PC-9 (cell line): ENCODE measurements at regions not wholly inside any gene's neighbourhood (a gene's known extent, or its start where the extent isn't known, plus 50 kb on each side); places are given as distances from the start of the nearest gene placed in this dataset.
"Not testable (repeated sequence)": the region's sequence is repeated elsewhere in the genome, so short reads cannot be mapped to it uniquely, and the experiment has no call there.

Experiments used
- BruUV-seq: library from RNA; stranded (reverse); fragments of 400-500 nt; replicated peaks from 2 replicates; lab custom pipeline; 2021; lab: Mats Ljungman, UMichigan
- CTCF ChIA-PET: fragments of 300-600 bp; sonication (Branson Sonifier 250); formaldehyde crosslinking; loops from one replicate; lab custom pipeline; 2022; ENCODE audit warnings: antibody characterized with exemption; lab: Charles Lee
- POLR2A ChIA-PET: fragments of 300-600 bp; sonication (Branson Sonifier 250); formaldehyde crosslinking; loops from one replicate; lab custom pipeline; 2022; ENCODE audit warnings: antibody characterized with exemption; ENCODE audit not compliant: unreplicated experiment; lab: Charles Lee
- DNase-seq, 2 experiments: peaks; one replicate each; pipeline versions ENCODE4 v3.0.0 to v3.0.0-alpha.2; 2015 to 2022; ENCODE audit warnings: mixed read lengths in 1 of 2
- H2AFZ ChIP-seq: fragments of 200-600 bp; sonication (generic); 2 replicates; pipeline ENCODE4 v1.8.1; 2017; ENCODE audit warnings: antibody characterized with exemption
- H3F3A ChIP-seq: fragments of 200-600 bp; sonication (generic); 2 replicates; pipeline ENCODE4 v1.8.1; 2017; ENCODE audit warnings: antibody characterized with exemption, mild to moderate bottlenecking, low read depth; ENCODE audit not compliant: insufficient read depth
- H3K27ac ChIP-seq: fragments of 200-600 bp; sonication (generic); 2 replicates; pipeline ENCODE4 v1.6.1; 2016; ENCODE audit warnings: mixed run types
- H3K27me3 ChIP-seq: fragments of 200-600 bp; sonication (generic); 2 replicates; pipeline ENCODE4 v1.6.1; 2016; ENCODE audit warnings: low read depth, mixed run types; ENCODE audit not compliant: insufficient read depth
- H3K36me3 ChIP-seq: fragments of 200-600 bp; sonication (generic); 2 replicates; pipeline ENCODE4 v1.6.1; 2016; ENCODE audit warnings: low read depth, mixed run types
- H3K4me1 ChIP-seq: fragments of 200-600 bp; sonication (generic); replicated peaks from 2 replicates; pipeline ENCODE4 v1.6.1; 2016; ENCODE audit warnings: mixed run types; ENCODE audit not compliant: insufficient read depth
- H3K4me2 ChIP-seq: fragments of 200-600 bp; sonication (generic); 2 replicates; pipeline ENCODE4 v1.6.1; 2017; ENCODE audit warnings: mixed run types
- H3K4me3 ChIP-seq: fragments of 200-600 bp; sonication (generic); 2 replicates; pipeline ENCODE4 v1.6.1; 2016; ENCODE audit warnings: mixed run types
- H3K79me2 ChIP-seq: fragments of 200-600 bp; sonication (generic); 2 replicates; pipeline ENCODE4 v1.6.1; 2017; ENCODE audit warnings: low read depth, mixed run types
- H3K9me2 ChIP-seq: fragments of 200-600 bp; sonication (generic); 2 replicates; pipeline ENCODE4 v1.8.1; 2017; ENCODE audit warnings: mild to moderate bottlenecking; ENCODE audit not compliant: insufficient read depth
- H3K9me3 ChIP-seq: fragments of 200-600 bp; sonication (generic); 2 replicates; pipeline ENCODE4 v1.8.1; 2016; ENCODE audit warnings: low read depth; ENCODE audit not compliant: insufficient read depth
- H4K20me1 ChIP-seq: fragments of 200-600 bp; sonication (generic); 2 replicates; pipeline ENCODE4 v1.8.1; 2017; ENCODE audit not compliant: insufficient read depth
- EZH2 ChIP-seq: fragments of 200-600 bp; sonication (generic); IDR thresholded peaks from 2 replicates; pipeline ENCODE4 v1.8.0; 2017; ENCODE audit warnings: antibody characterized with exemption, low read depth
- intact Hi-C: fragments of 100-400 bp; cut with micrococcal nuclease; formaldehyde crosslinking; loops from one replicate; pipeline ENCODE4 v1.10.0; 2022; ENCODE audit not compliant: unreplicated experiment
- TF ChIP-seq, protein P1 (sequence below): fragments of 200-600 bp; sonication (generic); conservative IDR thresholded peaks from 2 replicates; pipeline ENCODE4 v1.6.1; 2017; ENCODE audit warnings: mixed run types, antibody characterized with exemption, mild to moderate bottlenecking, moderate library complexity

DNA sequence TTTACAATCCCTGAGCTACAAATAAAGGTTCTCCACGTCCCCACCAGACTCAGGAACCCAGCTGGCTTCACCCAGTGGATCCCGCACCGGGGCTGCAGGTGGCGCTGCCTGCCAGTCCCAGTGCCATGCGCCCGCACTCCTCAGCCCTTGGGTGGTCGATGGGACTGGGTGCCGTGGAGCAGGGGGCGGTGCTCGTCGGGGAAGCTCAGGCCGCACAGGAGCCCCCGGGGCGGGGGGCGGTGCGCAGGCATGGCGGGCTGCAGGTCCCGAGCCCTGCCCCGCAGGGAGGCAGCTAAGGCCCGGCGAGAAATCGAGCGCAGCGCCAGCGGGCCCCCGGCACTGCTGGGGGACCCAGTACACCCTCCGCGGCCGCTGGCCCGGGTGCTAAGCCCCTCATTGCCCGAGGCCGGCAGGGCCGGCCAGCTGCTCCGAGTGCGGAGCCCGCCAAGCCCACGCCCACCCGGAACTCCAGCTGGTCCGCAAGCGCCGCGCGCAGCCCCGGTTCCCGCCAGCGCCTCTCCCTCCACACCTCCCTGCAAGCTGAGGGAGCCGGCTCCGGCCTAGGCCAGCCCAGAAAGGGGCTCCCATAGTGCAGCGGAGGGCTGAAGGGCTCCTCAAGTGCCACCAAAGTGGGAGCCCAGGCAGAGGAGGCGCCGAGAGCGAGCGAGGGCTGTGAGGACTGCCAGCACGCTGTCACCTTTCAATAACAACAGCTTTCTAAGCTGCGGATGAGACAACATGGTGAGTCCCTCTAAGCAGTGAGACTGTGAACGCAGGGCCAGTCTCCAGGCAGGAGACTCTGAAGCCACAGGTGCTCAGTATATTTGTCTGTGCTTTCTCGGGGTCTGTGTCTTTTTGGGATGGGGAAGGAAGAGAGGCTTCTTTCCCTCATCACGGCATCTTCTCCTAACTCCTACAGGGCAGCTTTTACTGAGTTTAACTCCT, 161.5 kb downstream of the NR2F2 start:
- peaks cover 19% of the 10 kb centered on the region; the same call in 1 of the 2 replicates for H3K27me3 ChIP-seq
- DNase-seq, H3K36me3 ChIP-seq, H2AFZ ChIP-seq, CTCF ChIA-PET, H3F3A ChIP-seq, H3K4me3 ChIP-seq, H4K20me1 ChIP-seq, intact Hi-C loops, H3K9me3 ChIP-seq, POLR2A ChIA-PET, H3K9me2 ChIP-seq, H3K27ac ChIP-seq, H3K79me2 ChIP-seq, BruUV-seq, H3K4me1 ChIP-seq, H3K4me2 ChIP-seq: not testable (repeated sequence)

DNA sequence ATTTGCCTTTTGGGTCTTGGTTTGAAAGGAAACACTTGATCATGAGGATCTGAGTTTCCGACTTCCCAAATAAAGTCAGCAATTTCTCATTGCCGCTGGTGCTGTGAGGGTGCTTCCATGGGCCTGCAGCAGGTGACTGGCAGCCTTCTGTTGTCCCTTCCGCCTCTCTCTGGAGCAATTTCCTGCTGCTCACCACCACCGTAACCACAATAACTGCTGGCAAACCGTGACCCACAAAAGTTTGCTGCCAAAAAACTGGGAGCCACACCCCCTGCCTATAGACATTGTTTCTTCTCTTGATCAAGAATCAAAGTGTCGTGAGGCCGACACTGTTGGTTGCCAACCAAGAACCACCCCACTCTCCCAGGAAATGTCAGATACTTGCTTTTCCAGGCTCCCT, 164.0 kb downstream of the NR2F2 start:
- Histone ChIP-seq H4K20me1 (no peaks in the 10 kb centered on the region), H3K27me3 (peaks cover 19% of the 10 kb centered on the region; the same call in 1 of the 2 replicates), H3K9me2 (no peaks in the 10 kb centered on the region), H3K4me3 (no peak overlapping the region), H3K9me3 (no peaks in the 10 kb centered on the region), H3K79me2 (no peaks in the 10 kb centered on the region), H3F3A (no peaks in the 10 kb centered on the region), H2AFZ (no peak overlapping the region), H3K36me3 (no peaks in the 10 kb centered on the region), H3K4me1 (no peaks in the 10 kb centered on the region), H3K27ac (no peak overlapping the region), H3K4me2 (no peak overlapping the region)
- no TSS peak for BruUV-seq
- no peak for DNase-seq
- intact Hi-C loops = no loop called here
- ChIA-PET POLR2A (no interaction called here), CTCF (no interaction called here)
- no peak for TF ChIP-seq EZH2
- TF ChIP-seq, protein P1, sequence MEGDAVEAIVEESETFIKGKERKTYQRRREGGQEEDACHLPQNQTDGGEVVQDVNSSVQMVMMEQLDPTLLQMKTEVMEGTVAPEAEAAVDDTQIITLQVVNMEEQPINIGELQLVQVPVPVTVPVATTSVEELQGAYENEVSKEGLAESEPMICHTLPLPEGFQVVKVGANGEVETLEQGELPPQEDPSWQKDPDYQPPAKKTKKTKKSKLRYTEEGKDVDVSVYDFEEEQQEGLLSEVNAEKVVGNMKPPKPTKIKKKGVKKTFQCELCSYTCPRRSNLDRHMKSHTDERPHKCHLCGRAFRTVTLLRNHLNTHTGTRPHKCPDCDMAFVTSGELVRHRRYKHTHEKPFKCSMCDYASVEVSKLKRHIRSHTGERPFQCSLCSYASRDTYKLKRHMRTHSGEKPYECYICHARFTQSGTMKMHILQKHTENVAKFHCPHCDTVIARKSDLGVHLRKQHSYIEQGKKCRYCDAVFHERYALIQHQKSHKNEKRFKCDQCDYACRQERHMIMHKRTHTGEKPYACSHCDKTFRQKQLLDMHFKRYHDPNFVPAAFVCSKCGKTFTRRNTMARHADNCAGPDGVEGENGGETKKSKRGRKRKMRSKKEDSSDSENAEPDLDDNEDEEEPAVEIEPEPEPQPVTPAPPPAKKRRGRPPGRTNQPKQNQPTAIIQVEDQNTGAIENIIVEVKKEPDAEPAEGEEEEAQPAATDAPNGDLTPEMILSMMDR = no peak

DNA sequence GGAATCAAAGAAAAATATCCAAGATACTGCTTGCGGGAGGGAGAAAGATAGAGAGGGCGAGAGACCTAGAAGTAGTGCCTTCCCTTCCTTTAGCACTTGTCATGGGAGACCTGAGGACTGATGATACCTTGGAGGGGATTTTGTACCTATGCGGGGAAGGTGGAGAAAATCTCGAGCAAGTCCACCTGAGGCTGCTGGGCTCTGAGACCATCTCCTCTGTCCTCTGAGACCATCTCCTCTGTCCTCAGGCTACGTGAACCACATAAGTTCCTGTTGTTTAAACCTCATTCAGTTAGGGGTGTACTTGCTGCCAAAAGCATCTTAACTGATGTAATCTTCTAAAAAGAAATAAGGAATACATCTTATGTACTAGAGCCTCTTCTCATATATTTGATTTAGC, 164.9 kb downstream of the NR2F2 start:
- BruUV-seq = no TSS peak
- Histone ChIP-seq H3K4me2 (no peak overlapping the region), H3K9me2 (no peaks in the 10 kb centered on the region), H3K36me3 (no peaks in the 10 kb centered on the region), H3K4me1 (no peaks in the 10 kb centered on the region), H3K27ac (no peak overlapping the region), H3F3A (no peaks in the 10 kb centered on the region), H2AFZ (no peak overlapping the region), H3K4me3 (no peak overlapping the region), H3K27me3 (peaks cover 21% of the 10 kb centered on the region; the same call in 1 of the 2 replicates), H3K9me3 (no peaks in the 10 kb centered on the region), H3K79me2 (no peaks in the 10 kb centered on the region), H4K20me1 (no peaks in the 10 kb centered on the region)
- POLR2A ChIA-PET = no interaction called here
- intact Hi-C loops = no loop called here
- no peak for TF ChIP-seq EZH2
- TF ChIP-seq, protein P1 = no peak
- CTCF ChIA-PET = no interaction called here
- no peak for DNase-seq
